Endothelial cell (in vitro differentiated cells): ENCODE measurements at regions not wholly inside any gene's neighbourhood (a gene's known extent, or its start where the extent isn't known, plus 50 kb on each side); places are given as distances from the start of the nearest gene placed in this dataset. TPM values are rescaled to one million over a fixed set of nuclear protein-coding genes. Genes with fewer than 3 reads are reported as not detected.

Source experiments
- DNase-seq: peaks from one replicate; pipeline ENCODE4 v3.0.0; 2021; ENCODE audit warnings: low spot score
- H3K27ac Mint-ChIP-seq: one replicate; pipeline ENCODE4 v1.8.0; 2021; ENCODE audit warnings: mixed read lengths, inconsistent platforms; ENCODE audit not compliant: unreplicated experiment
- H3K27me3 Mint-ChIP-seq: one replicate; pipeline ENCODE4 v1.8.0; 2021; ENCODE audit warnings: mild to moderate bottlenecking, moderate library complexity, mixed read lengths, inconsistent platforms; ENCODE audit not compliant: unreplicated experiment
- H3K36me3 Mint-ChIP-seq: one replicate; pipeline ENCODE4 v1.8.0; 2021; ENCODE audit warnings: mild to moderate bottlenecking, low read depth, mixed read lengths, inconsistent platforms; ENCODE audit not compliant: unreplicated experiment
- H3K4me1 Mint-ChIP-seq: one replicate; pipeline ENCODE4 v1.8.0; 2021; ENCODE audit warnings: mild to moderate bottlenecking, mixed read lengths, inconsistent platforms; ENCODE audit not compliant: unreplicated experiment
- H3K4me3 Mint-ChIP-seq: one replicate; pipeline ENCODE4 v1.8.0; 2021; ENCODE audit warnings: mild to moderate bottlenecking, mixed read lengths, inconsistent platforms; ENCODE audit not compliant: unreplicated experiment
- H3K9me3 Mint-ChIP-seq: one replicate; pipeline ENCODE4 v1.8.0; 2021; ENCODE audit warnings: mixed read lengths, inconsistent platforms; ENCODE audit not compliant: unreplicated experiment
- CTCF ChIP-seq: fragments of 200-600 bp; sonication (generic); IDR thresholded peaks from one replicate; pipeline ENCODE4 v1.5.0; 2021; ENCODE audit warnings: antibody characterized with exemption; ENCODE audit not compliant: unreplicated experiment
- microRNA-seq: library from miRNA; unstranded; fragments of <30 nt; microRNA quantifications from one replicate; pipeline ENCODE4, GENCODE V29; 2020; ENCODE audit not compliant: unreplicated experiment

DNA sequence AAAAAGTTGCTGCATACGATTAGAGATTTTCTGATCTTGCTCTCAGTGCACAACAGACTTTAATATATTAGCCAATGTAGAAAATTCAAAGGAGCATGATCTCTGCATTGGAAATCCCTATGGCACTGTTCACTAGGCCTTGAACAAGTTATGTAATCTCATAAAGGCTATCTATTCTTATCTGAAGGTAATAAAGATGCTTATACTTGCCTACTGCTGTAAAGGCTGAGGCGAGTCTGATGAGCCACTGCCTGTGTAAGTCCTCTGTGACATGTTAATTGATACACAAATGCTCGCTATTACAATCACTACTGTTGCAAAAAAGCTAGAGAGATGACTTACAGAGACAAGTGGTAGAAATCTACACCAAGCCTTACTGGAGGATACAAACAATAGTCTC, 207.4 kb downstream of the EPHA4 start:
- Mint-ChIP-seq H3K9me3 (no peaks in the 10 kb centered on the region), H3K27ac (no peak overlapping the region), H3K4me3 (no peak overlapping the region), H3K36me3 (no peaks in the 10 kb centered on the region), H3K4me1 (no peaks in the 10 kb centered on the region), H3K27me3 (no peaks in the 10 kb centered on the region)
- DNase-seq = no peak
- TF ChIP-seq CTCF = no peak

Small RNAs in the stretch of these regions (microRNA-seq; reads per million reads assigned to microRNA genes)
- gene MIR4268 = not detected
